WTC11 (cell line): ENCODE measurements at regions not wholly inside any gene's neighbourhood (a gene's known extent, or its start where the extent isn't known, plus 50 kb on each side); places are given as distances from the start of the nearest gene placed in this dataset.

Experiments
- ATAC-seq: fragments of 200-7000 bp; cut with Tn5 transposase; 2 replicates; pipeline ENCODE4 v1.10.0; 2021; ENCODE audit warnings: mild to moderate bottlenecking, moderate library complexity
- CTCF ChIA-PET: fragments of 300-600 bp; sonication (Branson Sonifier 250); formaldehyde crosslinking; loops from one replicate; lab custom pipeline; 2021; ENCODE audit warnings: antibody characterized with exemption; lab: Charles Lee
- POLR2A ChIA-PET: fragments of 350-600 bp; sonication (Branson Sonifier 250); formaldehyde crosslinking; loops from one replicate; lab custom pipeline; 2021; ENCODE audit warnings: antibody characterized with exemption; lab: Charles Lee
- DNase-seq: peaks from one replicate; pipeline ENCODE4 v3.0.0; 2021; ENCODE audit warnings: low spot score
- H3K27ac Mint-ChIP-seq: 2 replicates; pipeline ENCODE4 v1.8.0; 2021; ENCODE audit warnings: mixed read lengths
- H3K27me3 Mint-ChIP-seq: 2 replicates; pipeline ENCODE4 v1.8.0; 2021; ENCODE audit warnings: low read depth, mild to moderate bottlenecking, moderate library complexity, mixed read lengths
- H3K36me3 Mint-ChIP-seq: 2 replicates; pipeline ENCODE4 v1.8.0; 2021; ENCODE audit warnings: mixed read lengths
- H3K4me1 Mint-ChIP-seq: 2 replicates; pipeline ENCODE4 v1.8.0; 2022; ENCODE audit warnings: mixed read lengths
- H3K4me3 Mint-ChIP-seq: 2 replicates; pipeline ENCODE4 v1.8.0; 2021; ENCODE audit warnings: mild to moderate bottlenecking, moderate library complexity, mixed read lengths
- H3K9me3 Mint-ChIP-seq: 2 replicates; pipeline ENCODE4 v1.8.0; 2021; ENCODE audit warnings: mixed read lengths
- CREB1 ChIP-seq: sonication (generic); formaldehyde crosslinking; IDR thresholded peaks from 2 replicates; pipeline ENCODE4 v1.8.0; 2023; ENCODE audit warnings: mild to moderate bottlenecking, missing genetic modification reagents
- ESRRA ChIP-seq: sonication (generic); formaldehyde crosslinking; IDR thresholded peaks from 2 replicates; pipeline ENCODE4 v1.8.1; 2022; ENCODE audit warnings: mild to moderate bottlenecking, missing genetic modification reagents, borderline replicate concordance
- ETV6 ChIP-seq: sonication (generic); formaldehyde crosslinking; IDR thresholded peaks from 2 replicates; pipeline ENCODE4 v1.8.1; 2022; ENCODE audit warnings: mild to moderate bottlenecking, missing genetic modification reagents
- FOXJ3 ChIP-seq: sonication (generic); formaldehyde crosslinking; IDR thresholded peaks from 2 replicates; pipeline ENCODE4 v1.9.0; 2021; ENCODE audit warnings: missing genetic modification reagents, mild to moderate bottlenecking, borderline replicate concordance
- FOXP1 ChIP-seq: sonication (generic); formaldehyde crosslinking; IDR thresholded peaks from 2 replicates; pipeline ENCODE4 v1.8.0; 2022; ENCODE audit warnings: missing genetic modification reagents, mild to moderate bottlenecking, moderate library complexity, borderline replicate concordance
- JAZF1 ChIP-seq: fragments of 250-450 bp; sonication (Bioruptor Pico); IDR thresholded peaks from 2 replicates; pipeline ENCODE4 v1.9.0; 2021; ENCODE audit warnings: moderate library complexity, mild to moderate bottlenecking, inconsistent platforms
- KAT7 ChIP-seq: sonication (generic); formaldehyde crosslinking; IDR thresholded peaks from 2 replicates; pipeline ENCODE4 v1.8.1; 2023; ENCODE audit warnings: missing genetic modification reagents, mild to moderate bottlenecking, borderline replicate concordance
- MYBL2 ChIP-seq: sonication (generic); formaldehyde crosslinking; IDR thresholded peaks from 2 replicates; pipeline ENCODE4 v1.8.1; 2023; ENCODE audit warnings: mild to moderate bottlenecking, moderate library complexity, missing genetic modification reagents
- NR2C2 ChIP-seq: sonication (generic); formaldehyde crosslinking; IDR thresholded peaks from 2 replicates; pipeline ENCODE4 v1.8.0; 2022; ENCODE audit warnings: mild to moderate bottlenecking, missing genetic modification reagents
- SP1 ChIP-seq: sonication (generic); formaldehyde crosslinking; conservative IDR thresholded peaks from 2 replicates; pipeline ENCODE4 v1.8.1; 2022; ENCODE audit warnings: missing genetic modification reagents
- ZNF232 ChIP-seq: sonication (generic); formaldehyde crosslinking; IDR thresholded peaks from 2 replicates; pipeline ENCODE4 v1.8.0; 2022; ENCODE audit warnings: mild to moderate bottlenecking, missing genetic modification reagents
- ZNF263 ChIP-seq: sonication (generic); formaldehyde crosslinking; IDR thresholded peaks from 2 replicates; pipeline ENCODE4 v1.8.1; 2022; ENCODE audit warnings: low read depth, mild to moderate bottlenecking, moderate library complexity, missing genetic modification reagents
- ZNF423 ChIP-seq: fragments of 250-450 bp; sonication (Bioruptor Pico); IDR thresholded peaks from 2 replicates; pipeline ENCODE4 v2.1.2; 2022; ENCODE audit warnings: mild to moderate bottlenecking, moderate library complexity
- ZNF671 ChIP-seq: fragments of 250-450 bp; sonication (Bioruptor Pico); IDR thresholded peaks from 2 replicates; pipeline ENCODE4 v1.8.0; 2021; ENCODE audit warnings: mild to moderate bottlenecking
- TF ChIP-seq, protein P1 (sequence below): fragments of 250-450 bp; sonication (Bioruptor Pico); IDR thresholded peaks from 2 replicates; pipeline ENCODE4 v1.9.0; 2021; ENCODE audit warnings: mild to moderate bottlenecking
- TF ChIP-seq, protein P2 (sequence below): sonication (generic); formaldehyde crosslinking; IDR thresholded peaks from 2 replicates; pipeline ENCODE4 v1.8.0; 2022; ENCODE audit warnings: mild to moderate bottlenecking, missing genetic modification reagents
- TF ChIP-seq, protein P3 (sequence below): sonication (generic); formaldehyde crosslinking; IDR thresholded peaks from 2 replicates; pipeline ENCODE4 v1.8.1; 2023; ENCODE audit warnings: mild to moderate bottlenecking, missing genetic modification reagents, borderline replicate concordance
- TF ChIP-seq, protein P4 (sequence below): sonication (generic); formaldehyde crosslinking; conservative IDR thresholded peaks from 2 replicates; pipeline ENCODE4 v1.8.1; 2023; ENCODE audit warnings: mild to moderate bottlenecking, low read depth, missing genetic modification reagents, moderate library complexity
- TF ChIP-seq, protein P5 (sequence below): fragments of 250-450 bp; sonication (Bioruptor Pico); IDR thresholded peaks from 2 replicates; pipeline ENCODE4 v1.8.0; 2021; ENCODE audit warnings: mild to moderate bottlenecking

DNA sequence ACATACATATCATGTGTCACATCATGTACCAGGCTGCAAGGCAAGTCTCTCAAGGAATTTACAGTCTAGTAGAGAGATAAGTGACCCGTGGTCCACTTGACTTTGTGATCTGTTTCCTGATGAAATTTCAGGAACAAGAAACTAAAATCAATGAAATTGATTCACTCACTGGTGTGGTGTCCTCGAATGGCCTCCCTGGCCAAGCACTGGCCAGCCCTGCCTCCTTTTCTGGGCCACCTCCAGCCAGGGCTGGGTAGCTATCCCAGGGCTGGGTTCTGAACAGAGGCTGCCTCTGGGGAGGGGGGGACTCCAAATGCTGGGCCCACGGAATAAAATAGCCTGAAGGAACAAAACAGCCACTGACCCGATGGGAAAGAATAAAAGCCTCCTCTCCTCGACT lies 182.2 kb downstream of the HERPUD2 start:
- ChIA-PET POLR2A (no interaction called here), CTCF (no interaction called here)
- ATAC-seq = no peak
- H3K27ac Mint-ChIP-seq = no peak overlapping the region
- no peak for DNase-seq
- H3K27me3 Mint-ChIP-seq = no peaks in the 10 kb centered on the region; the same call in 1 of the 2 replicates
- H3K36me3 Mint-ChIP-seq = no peaks in the 10 kb centered on the region
- no peak for TF ChIP-seq ESRRA
- TF ChIP-seq NR2C2 (CRISPR knock-in tag) = no peak
- no peak for TF ChIP-seq ZNF671 (CRISPR knock-in tag)
- TF ChIP-seq, protein P1, sequence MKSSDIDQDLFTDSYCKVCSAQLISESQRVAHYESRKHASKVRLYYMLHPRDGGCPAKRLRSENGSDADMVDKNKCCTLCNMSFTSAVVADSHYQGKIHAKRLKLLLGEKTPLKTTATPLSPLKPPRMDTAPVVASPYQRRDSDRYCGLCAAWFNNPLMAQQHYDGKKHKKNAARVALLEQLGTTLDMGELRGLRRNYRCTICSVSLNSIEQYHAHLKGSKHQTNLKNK (CRISPR knock-in tag) = no peak
- TF ChIP-seq ZNF232 (CRISPR knock-in tag) = no peak
- no peak for TF ChIP-seq SP1
- no peak for TF ChIP-seq FOXJ3 (CRISPR knock-in tag)
- no peak for TF ChIP-seq FOXP1 (CRISPR knock-in tag)
- TF ChIP-seq, protein P2, sequence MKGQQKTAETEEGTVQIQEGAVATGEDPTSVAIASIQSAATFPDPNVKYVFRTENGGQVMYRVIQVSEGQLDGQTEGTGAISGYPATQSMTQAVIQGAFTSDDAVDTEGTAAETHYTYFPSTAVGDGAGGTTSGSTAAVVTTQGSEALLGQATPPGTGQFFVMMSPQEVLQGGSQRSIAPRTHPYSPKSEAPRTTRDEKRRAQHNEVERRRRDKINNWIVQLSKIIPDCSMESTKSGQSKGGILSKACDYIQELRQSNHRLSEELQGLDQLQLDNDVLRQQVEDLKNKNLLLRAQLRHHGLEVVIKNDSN (CRISPR knock-in tag) = no peak
- TF ChIP-seq, protein P3, sequence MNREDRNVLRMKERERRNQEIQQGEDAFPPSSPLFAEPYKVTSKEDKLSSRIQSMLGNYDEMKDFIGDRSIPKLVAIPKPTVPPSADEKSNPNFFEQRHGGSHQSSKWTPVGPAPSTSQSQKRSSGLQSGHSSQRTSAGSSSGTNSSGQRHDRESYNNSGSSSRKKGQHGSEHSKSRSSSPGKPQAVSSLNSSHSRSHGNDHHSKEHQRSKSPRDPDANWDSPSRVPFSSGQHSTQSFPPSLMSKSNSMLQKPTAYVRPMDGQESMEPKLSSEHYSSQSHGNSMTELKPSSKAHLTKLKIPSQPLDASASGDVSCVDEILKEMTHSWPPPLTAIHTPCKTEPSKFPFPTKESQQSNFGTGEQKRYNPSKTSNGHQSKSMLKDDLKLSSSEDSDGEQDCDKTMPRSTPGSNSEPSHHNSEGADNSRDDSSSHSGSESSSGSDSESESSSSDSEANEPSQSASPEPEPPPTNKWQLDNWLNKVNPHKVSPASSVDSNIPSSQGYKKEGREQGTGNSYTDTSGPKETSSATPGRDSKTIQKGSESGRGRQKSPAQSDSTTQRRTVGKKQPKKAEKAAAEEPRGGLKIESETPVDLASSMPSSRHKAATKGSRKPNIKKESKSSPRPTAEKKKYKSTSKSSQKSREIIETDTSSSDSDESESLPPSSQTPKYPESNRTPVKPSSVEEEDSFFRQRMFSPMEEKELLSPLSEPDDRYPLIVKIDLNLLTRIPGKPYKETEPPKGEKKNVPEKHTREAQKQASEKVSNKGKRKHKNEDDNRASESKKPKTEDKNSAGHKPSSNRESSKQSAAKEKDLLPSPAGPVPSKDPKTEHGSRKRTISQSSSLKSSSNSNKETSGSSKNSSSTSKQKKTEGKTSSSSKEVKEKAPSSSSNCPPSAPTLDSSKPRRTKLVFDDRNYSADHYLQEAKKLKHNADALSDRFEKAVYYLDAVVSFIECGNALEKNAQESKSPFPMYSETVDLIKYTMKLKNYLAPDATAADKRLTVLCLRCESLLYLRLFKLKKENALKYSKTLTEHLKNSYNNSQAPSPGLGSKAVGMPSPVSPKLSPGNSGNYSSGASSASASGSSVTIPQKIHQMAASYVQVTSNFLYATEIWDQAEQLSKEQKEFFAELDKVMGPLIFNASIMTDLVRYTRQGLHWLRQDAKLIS (CRISPR knock-in tag) = no peak
- TF ChIP-seq, protein P4, sequence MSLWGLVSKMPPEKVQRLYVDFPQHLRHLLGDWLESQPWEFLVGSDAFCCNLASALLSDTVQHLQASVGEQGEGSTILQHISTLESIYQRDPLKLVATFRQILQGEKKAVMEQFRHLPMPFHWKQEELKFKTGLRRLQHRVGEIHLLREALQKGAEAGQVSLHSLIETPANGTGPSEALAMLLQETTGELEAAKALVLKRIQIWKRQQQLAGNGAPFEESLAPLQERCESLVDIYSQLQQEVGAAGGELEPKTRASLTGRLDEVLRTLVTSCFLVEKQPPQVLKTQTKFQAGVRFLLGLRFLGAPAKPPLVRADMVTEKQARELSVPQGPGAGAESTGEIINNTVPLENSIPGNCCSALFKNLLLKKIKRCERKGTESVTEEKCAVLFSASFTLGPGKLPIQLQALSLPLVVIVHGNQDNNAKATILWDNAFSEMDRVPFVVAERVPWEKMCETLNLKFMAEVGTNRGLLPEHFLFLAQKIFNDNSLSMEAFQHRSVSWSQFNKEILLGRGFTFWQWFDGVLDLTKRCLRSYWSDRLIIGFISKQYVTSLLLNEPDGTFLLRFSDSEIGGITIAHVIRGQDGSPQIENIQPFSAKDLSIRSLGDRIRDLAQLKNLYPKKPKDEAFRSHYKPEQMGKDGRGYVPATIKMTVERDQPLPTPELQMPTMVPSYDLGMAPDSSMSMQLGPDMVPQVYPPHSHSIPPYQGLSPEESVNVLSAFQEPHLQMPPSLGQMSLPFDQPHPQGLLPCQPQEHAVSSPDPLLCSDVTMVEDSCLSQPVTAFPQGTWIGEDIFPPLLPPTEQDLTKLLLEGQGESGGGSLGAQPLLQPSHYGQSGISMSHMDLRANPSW (CRISPR knock-in tag) = no peak
- TF ChIP-seq JAZF1 (CRISPR knock-in tag) = no peak
- no peak for TF ChIP-seq CREB1 (CRISPR knock-in tag)
- TF ChIP-seq ETV6 = no peak
- TF ChIP-seq KAT7 (CRISPR knock-in tag) = no peak
- no peak for TF ChIP-seq MYBL2 (CRISPR knock-in tag)
- TF ChIP-seq, protein P5, sequence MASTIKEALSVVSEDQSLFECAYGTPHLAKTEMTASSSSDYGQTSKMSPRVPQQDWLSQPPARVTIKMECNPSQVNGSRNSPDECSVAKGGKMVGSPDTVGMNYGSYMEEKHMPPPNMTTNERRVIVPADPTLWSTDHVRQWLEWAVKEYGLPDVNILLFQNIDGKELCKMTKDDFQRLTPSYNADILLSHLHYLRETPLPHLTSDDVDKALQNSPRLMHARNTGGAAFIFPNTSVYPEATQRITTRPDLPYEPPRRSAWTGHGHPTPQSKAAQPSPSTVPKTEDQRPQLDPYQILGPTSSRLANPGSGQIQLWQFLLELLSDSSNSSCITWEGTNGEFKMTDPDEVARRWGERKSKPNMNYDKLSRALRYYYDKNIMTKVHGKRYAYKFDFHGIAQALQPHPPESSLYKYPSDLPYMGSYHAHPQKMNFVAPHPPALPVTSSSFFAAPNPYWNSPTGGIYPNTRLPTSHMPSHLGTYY (CRISPR knock-in tag) = no peak
- TF ChIP-seq ZNF263 (CRISPR knock-in tag) = no peak
- no peak for TF ChIP-seq ZNF423 (CRISPR knock-in tag)
- no peaks in the 10 kb centered on the region for H3K4me1 Mint-ChIP-seq
- H3K4me3 Mint-ChIP-seq = no peak overlapping the region
- no peaks in the 10 kb centered on the region for H3K9me3 Mint-ChIP-seq
